ENCODE measurements at regions not wholly inside any gene's neighbourhood (a gene's known extent, or its start where the extent isn't known, plus 50 kb on each side); places are given as distances from the start of the nearest gene placed in this dataset.

- Histone ChIP-seq H3K9me3 (ENCODE audit: control insufficient read depth in 2 of 2, insufficient read depth in 1 of 2, low read depth in 1 of 2, low read length in 1 of 2) (no peaks in the 10 kb centered on the region), H3K4me1 (ENCODE audit: control insufficient read depth in 3 of 3, insufficient read depth in 2 of 3, low read depth in 1 of 3, low read length in 2 of 3) (no peaks in the 10 kb centered on the region), H3K36me3 (ENCODE audit: control insufficient read depth in 3 of 3, insufficient read depth in 2 of 3, low read depth in 1 of 3, low read length in 3 of 3) (no peaks in the 10 kb centered on the region), H3K4me3 (ENCODE audit: low read depth in 1 of 3, low read length in 3 of 3) (no peak overlapping the region), H3K27ac (ENCODE audit: low read depth in 1 of 3, low read length in 2 of 3) (no peak overlapping the region), H3K27me3 (ENCODE audit: control insufficient read depth in 3 of 3, insufficient read depth in 3 of 3, low read length in 3 of 3) (no peaks in the 10 kb centered on the region)
- FAIRE-seq (no peak), DNase-seq (peak; percentile 60 to 78)
- WGBS, 3 donors: 0 to 4% (median 4%) methylated on average over 3 of the region's 3 CpGs
These were observed 281.9 kb upstream of the ONECUT1 start for GRCh38 chr15:53072077-53072476.

GRCh38 chr15:53068636-53069035 lies 278.5 kb upstream of the ONECUT1 start:
- no peak for FAIRE-seq
- no peaks in the 10 kb centered on the region for H3K4me1 ChIP-seq (ENCODE audit: control insufficient read depth in 3 of 3, insufficient read depth in 2 of 3, low read depth in 1 of 3, low read length in 2 of 3)
- DNase-seq: no peak
- no peaks in the 10 kb centered on the region for H3K27me3 ChIP-seq (ENCODE audit: control insufficient read depth in 3 of 3, insufficient read depth in 3 of 3, low read length in 3 of 3)
- H3K9me3 ChIP-seq (ENCODE audit: control insufficient read depth in 2 of 2, insufficient read depth in 1 of 2, low read depth in 1 of 2, low read length in 1 of 2): no peaks in the 10 kb centered on the region
- no peak overlapping the region for H3K27ac ChIP-seq (ENCODE audit: low read depth in 1 of 3, low read length in 2 of 3)
- no peak overlapping the region for H3K4me3 ChIP-seq (ENCODE audit: low read depth in 1 of 3, low read length in 3 of 3)
- H3K36me3 ChIP-seq (ENCODE audit: control insufficient read depth in 3 of 3, insufficient read depth in 2 of 3, low read depth in 1 of 3, low read length in 3 of 3): no peaks in the 10 kb centered on the region
- WGBS, 3 donors: 53 to 70% (median 64%) methylated on average over 4 of the region's 4 CpGs

GRCh38 chr15:53059273-53060043 lies 269.3 kb upstream of the ONECUT1 start:
- H3K4me1 ChIP-seq (ENCODE audit: control insufficient read depth in 3 of 3, insufficient read depth in 2 of 3, low read depth in 1 of 3, low read length in 2 of 3): no peaks in the 10 kb centered on the region
- no peaks in the 10 kb centered on the region for H3K9me3 ChIP-seq (ENCODE audit: control insufficient read depth in 2 of 2, insufficient read depth in 1 of 2, low read depth in 1 of 2, low read length in 1 of 2)
- no peaks in the 10 kb centered on the region for H3K27me3 ChIP-seq (ENCODE audit: control insufficient read depth in 3 of 3, insufficient read depth in 3 of 3, low read length in 3 of 3)
- no peak overlapping the region for H3K27ac ChIP-seq (ENCODE audit: low read depth in 1 of 3, low read length in 2 of 3)
- peak in 1 of 2 donors; percentile 5 for DNase-seq
- H3K4me3 ChIP-seq (ENCODE audit: low read depth in 1 of 3, low read length in 3 of 3): no peak overlapping the region
- 28 to 64% (median 46%) methylated on average over 10 of the region's 10 CpGs for WGBS, 3 donors
- FAIRE-seq: no peak
- H3K36me3 ChIP-seq (ENCODE audit: control insufficient read depth in 3 of 3, insufficient read depth in 2 of 3, low read depth in 1 of 3, low read length in 3 of 3): no peaks in the 10 kb centered on the region

GRCh38 chr15:53046153-53046790 lies 256.1 kb upstream of the ONECUT1 start:
- H3K9me3 ChIP-seq (ENCODE audit: control insufficient read depth in 2 of 2, insufficient read depth in 1 of 2, low read depth in 1 of 2, low read length in 1 of 2): no peaks in the 10 kb centered on the region
- FAIRE-seq (no peak), DNase-seq (no peak)
- no peaks in the 10 kb centered on the region for H3K36me3 ChIP-seq (ENCODE audit: control insufficient read depth in 3 of 3, insufficient read depth in 2 of 3, low read depth in 1 of 3, low read length in 3 of 3)
- no peaks in the 10 kb centered on the region for H3K4me1 ChIP-seq (ENCODE audit: control insufficient read depth in 3 of 3, insufficient read depth in 2 of 3, low read depth in 1 of 3, low read length in 2 of 3)
- no peaks in the 10 kb centered on the region for H3K27me3 ChIP-seq (ENCODE audit: control insufficient read depth in 3 of 3, insufficient read depth in 3 of 3, low read length in 3 of 3)
- WGBS, 3 donors: 49 to 54% (median 50%) methylated on average over 2 of the region's 2 CpGs
- no peak overlapping the region for H3K4me3 ChIP-seq (ENCODE audit: low read depth in 1 of 3, low read length in 3 of 3)
- no peak overlapping the region for H3K27ac ChIP-seq (ENCODE audit: low read depth in 1 of 3, low read length in 2 of 3)

- 61 to 70% (median 61%) methylated on average over 7 of the region's 7 CpGs for WGBS, 3 donors
- no peak overlapping the region for H3K27ac ChIP-seq (ENCODE audit: low read depth in 1 of 3, low read length in 2 of 3)
- DNase-seq (no peak), FAIRE-seq (no peak)
- H3K9me3 ChIP-seq (ENCODE audit: control insufficient read depth in 2 of 2, insufficient read depth in 1 of 2, low read depth in 1 of 2, low read length in 1 of 2): no peaks in the 10 kb centered on the region
- H3K4me1 ChIP-seq (ENCODE audit: control insufficient read depth in 3 of 3, insufficient read depth in 2 of 3, low read depth in 1 of 3, low read length in 2 of 3): no peaks in the 10 kb centered on the region
- no peak overlapping the region for H3K4me3 ChIP-seq (ENCODE audit: low read depth in 1 of 3, low read length in 3 of 3)
- no peaks in the 10 kb centered on the region for H3K36me3 ChIP-seq (ENCODE audit: control insufficient read depth in 3 of 3, insufficient read depth in 2 of 3, low read depth in 1 of 3, low read length in 3 of 3)
- peaks cover 0 to 2% (median 0%) of the 10 kb centered on the region in 3 donors for H3K27me3 ChIP-seq (ENCODE audit: control insufficient read depth in 3 of 3, insufficient read depth in 3 of 3, low read length in 3 of 3)
These were observed 248.5 kb upstream of the ONECUT1 start for GRCh38 chr15:53038655-53038941.

GRCh38 chr15:53037904-53038654 lies 247.9 kb upstream of the ONECUT1 start:
- Histone ChIP-seq H3K36me3 (ENCODE audit: control insufficient read depth in 3 of 3, insufficient read depth in 2 of 3, low read depth in 1 of 3, low read length in 3 of 3) (no peaks in the 10 kb centered on the region), H3K27me3 (ENCODE audit: control insufficient read depth in 3 of 3, insufficient read depth in 3 of 3, low read length in 3 of 3) (peaks cover 0 to 2% (median 0%) of the 10 kb centered on the region in 3 donors), H3K27ac (ENCODE audit: low read depth in 1 of 3, low read length in 2 of 3) (no peak overlapping the region), H3K9me3 (ENCODE audit: control insufficient read depth in 2 of 2, insufficient read depth in 1 of 2, low read depth in 1 of 2, low read length in 1 of 2) (no peaks in the 10 kb centered on the region), H3K4me3 (ENCODE audit: low read depth in 1 of 3, low read length in 3 of 3) (no peak overlapping the region), H3K4me1 (ENCODE audit: control insufficient read depth in 3 of 3, insufficient read depth in 2 of 3, low read depth in 1 of 3, low read length in 2 of 3) (no peaks in the 10 kb centered on the region)
- 57 to 66% (median 65%) methylated on average over 14 of the region's 14 CpGs for WGBS, 3 donors
- DNase-seq (no peak), FAIRE-seq (no peak)

GRCh38 chr15:53036641-53037040 lies 246.5 kb upstream of the ONECUT1 start:
- H3K27ac ChIP-seq (ENCODE audit: low read depth in 1 of 3, low read length in 2 of 3): no peak overlapping the region
- WGBS, 3 donors: 67 to 73% (median 69%) methylated on average over 2 of the region's 2 CpGs
- H3K4me1 ChIP-seq (ENCODE audit: control insufficient read depth in 3 of 3, insufficient read depth in 2 of 3, low read depth in 1 of 3, low read length in 2 of 3): no peaks in the 10 kb centered on the region
- H3K36me3 ChIP-seq (ENCODE audit: control insufficient read depth in 3 of 3, insufficient read depth in 2 of 3, low read depth in 1 of 3, low read length in 3 of 3): no peaks in the 10 kb centered on the region
- H3K27me3 ChIP-seq (ENCODE audit: control insufficient read depth in 3 of 3, insufficient read depth in 3 of 3, low read length in 3 of 3): peaks cover 0 to 2% (median 0%) of the 10 kb centered on the region in 3 donors
- H3K4me3 ChIP-seq (ENCODE audit: low read depth in 1 of 3, low read length in 3 of 3): no peak overlapping the region
- H3K9me3 ChIP-seq (ENCODE audit: control insufficient read depth in 2 of 2, insufficient read depth in 1 of 2, low read depth in 1 of 2, low read length in 1 of 2): no peaks in the 10 kb centered on the region
- FAIRE-seq: no peak
- DNase-seq: no peak

- H3K4me3 ChIP-seq (ENCODE audit: low read depth in 1 of 3, low read length in 3 of 3): no peak overlapping the region
- FAIRE-seq: no peak
- WGBS, 3 donors: 75 to 88% (median 81%) methylated on average over 4 of the region's 4 CpGs
- H3K36me3 ChIP-seq (ENCODE audit: control insufficient read depth in 3 of 3, insufficient read depth in 2 of 3, low read depth in 1 of 3, low read length in 3 of 3): no peaks in the 10 kb centered on the region
- no peaks in the 10 kb centered on the region for H3K4me1 ChIP-seq (ENCODE audit: control insufficient read depth in 3 of 3, insufficient read depth in 2 of 3, low read depth in 1 of 3, low read length in 2 of 3)
- no peak for DNase-seq
- no peaks in the 10 kb centered on the region for H3K9me3 ChIP-seq (ENCODE audit: control insufficient read depth in 2 of 2, insufficient read depth in 1 of 2, low read depth in 1 of 2, low read length in 1 of 2)
- no peaks in the 10 kb centered on the region for H3K27me3 ChIP-seq (ENCODE audit: control insufficient read depth in 3 of 3, insufficient read depth in 3 of 3, low read length in 3 of 3)
- H3K27ac ChIP-seq (ENCODE audit: low read depth in 1 of 3, low read length in 2 of 3): no peak overlapping the region
These were observed 244.7 kb upstream of the ONECUT1 start for GRCh38 chr15:53034767-53035245.
